Fibroblast of pulmonary artery (primary cell): ENCODE measurements at regions not wholly inside any gene's neighbourhood (a gene's known extent, or its start where the extent isn't known, plus 50 kb on each side); places are given as distances from the start of the nearest gene placed in this dataset.
"Not testable (repeated sequence)": the region's sequence is repeated elsewhere in the genome, so short reads cannot be mapped to it uniquely, and the experiment has no call there.

ENCODE experiments used
- DNase-seq: peaks from one replicate; pipeline ENCODE4 v3.0.0-alpha.2; 2010; ENCODE audit warnings: low read depth
- H3K4me3 ChIP-seq: replicated peaks from 2 replicates; pipeline ENCODE4 v1.5.1; 2011; ENCODE audit warnings: low read depth, mild to moderate bottlenecking, control low read depth, low read length, moderate library complexity
- TF ChIP-seq, protein P1 (sequence below): IDR thresholded peaks from 2 replicates; pipeline ENCODE4 v1.5.1; 2011; ENCODE audit warnings: mild to moderate bottlenecking, control low read depth, low read length, inconsistent platforms; ENCODE audit errors: missing control alignments

DNA sequence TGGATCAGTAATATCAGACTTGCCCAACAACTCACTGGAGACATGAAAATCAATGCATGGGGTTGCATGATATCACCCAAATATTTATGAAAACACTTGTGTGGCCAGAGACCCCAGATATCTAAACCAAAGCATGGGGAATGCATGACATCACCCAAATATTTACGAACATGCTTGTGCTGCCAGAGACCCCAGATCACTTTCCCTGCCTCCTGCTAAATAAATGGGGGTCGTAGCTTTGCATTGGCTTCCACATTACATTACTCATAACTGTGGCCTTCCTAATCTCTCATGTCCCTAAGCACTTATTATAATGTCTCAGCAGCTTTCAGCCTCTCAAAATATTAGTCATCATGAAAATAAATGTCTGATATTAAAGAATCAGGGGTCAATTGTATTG is 838.0 kb upstream of the DEFB115 start:
- TF ChIP-seq, protein P1, sequence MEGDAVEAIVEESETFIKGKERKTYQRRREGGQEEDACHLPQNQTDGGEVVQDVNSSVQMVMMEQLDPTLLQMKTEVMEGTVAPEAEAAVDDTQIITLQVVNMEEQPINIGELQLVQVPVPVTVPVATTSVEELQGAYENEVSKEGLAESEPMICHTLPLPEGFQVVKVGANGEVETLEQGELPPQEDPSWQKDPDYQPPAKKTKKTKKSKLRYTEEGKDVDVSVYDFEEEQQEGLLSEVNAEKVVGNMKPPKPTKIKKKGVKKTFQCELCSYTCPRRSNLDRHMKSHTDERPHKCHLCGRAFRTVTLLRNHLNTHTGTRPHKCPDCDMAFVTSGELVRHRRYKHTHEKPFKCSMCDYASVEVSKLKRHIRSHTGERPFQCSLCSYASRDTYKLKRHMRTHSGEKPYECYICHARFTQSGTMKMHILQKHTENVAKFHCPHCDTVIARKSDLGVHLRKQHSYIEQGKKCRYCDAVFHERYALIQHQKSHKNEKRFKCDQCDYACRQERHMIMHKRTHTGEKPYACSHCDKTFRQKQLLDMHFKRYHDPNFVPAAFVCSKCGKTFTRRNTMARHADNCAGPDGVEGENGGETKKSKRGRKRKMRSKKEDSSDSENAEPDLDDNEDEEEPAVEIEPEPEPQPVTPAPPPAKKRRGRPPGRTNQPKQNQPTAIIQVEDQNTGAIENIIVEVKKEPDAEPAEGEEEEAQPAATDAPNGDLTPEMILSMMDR = no peak
- H3K4me3 ChIP-seq = no peak overlapping the region
- DNase-seq = no peak

- not testable (repeated sequence) for DNase-seq, H3K4me3 ChIP-seq
These were observed 837.5 kb upstream of the DEFB115 start for GRCh38 chr20:30419871-30420420.
